ENCODE measurements at regions not wholly inside any gene's neighbourhood (a gene's known extent, or its start where the extent isn't known, plus 50 kb on each side); places are given as distances from the start of the nearest gene placed in this dataset.
"Not testable (repeated sequence)": the region's sequence is repeated elsewhere in the genome, so short reads cannot be mapped to it uniquely, and the experiment has no call there.

- peak; percentile 35 for DNase-seq
These were observed 233.6 kb upstream of the ASCC3 start for GRCh38 chr6:101114703-101115102.

GRCh38 chr6:101116337-101116736 lies 235.2 kb upstream of the ASCC3 start:
- DNase-seq = no peak

DNA sequence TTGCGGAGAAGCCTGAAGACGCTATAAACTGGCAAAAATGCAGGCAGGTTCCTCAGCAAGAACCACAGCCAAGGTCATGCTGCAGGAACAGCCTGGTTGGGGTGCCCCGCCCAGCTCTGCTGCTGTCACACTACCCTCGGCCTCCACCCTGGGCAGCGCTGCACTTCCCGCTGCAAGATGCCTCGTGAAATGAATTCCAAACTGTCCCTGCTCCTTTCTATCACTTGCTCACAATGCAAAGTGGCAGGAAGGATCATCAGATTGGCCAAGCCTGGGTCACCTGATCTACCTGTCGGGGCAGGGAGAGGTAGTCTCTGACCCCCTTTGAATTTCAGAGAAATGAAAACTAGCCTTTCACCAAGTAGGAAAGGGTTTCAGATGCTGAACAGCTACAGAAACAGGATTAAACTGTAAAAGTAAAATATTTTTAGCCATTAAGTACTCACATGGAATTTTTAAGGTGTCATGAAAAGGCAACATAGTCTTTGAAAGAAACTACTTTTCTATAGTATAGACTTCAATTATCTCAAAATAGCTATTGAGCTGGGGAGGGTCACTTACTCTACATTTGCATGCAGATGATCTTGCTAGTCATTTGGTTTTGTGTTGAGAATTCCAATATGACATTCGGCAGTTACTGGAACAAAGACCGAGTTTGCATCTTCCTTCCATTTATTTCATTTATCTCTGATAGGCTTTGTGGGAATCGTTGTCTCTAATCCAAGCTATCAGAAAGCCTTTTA lies 236.4 kb upstream of the ASCC3 start:
- DNase-seq = no peak

- no peak for DNase-seq
These were observed 236.9 kb upstream of the ASCC3 start for GRCh38 chr6:101118136-101118396.

GRCh38 chr6:101120747-101121146 lies 239.6 kb upstream of the ASCC3 start:
- DNase-seq = no peak

- DNase-seq = no peak
These were observed 244.3 kb upstream of the ASCC3 start for GRCh38 chr6:101125380-101125971.

DNA sequence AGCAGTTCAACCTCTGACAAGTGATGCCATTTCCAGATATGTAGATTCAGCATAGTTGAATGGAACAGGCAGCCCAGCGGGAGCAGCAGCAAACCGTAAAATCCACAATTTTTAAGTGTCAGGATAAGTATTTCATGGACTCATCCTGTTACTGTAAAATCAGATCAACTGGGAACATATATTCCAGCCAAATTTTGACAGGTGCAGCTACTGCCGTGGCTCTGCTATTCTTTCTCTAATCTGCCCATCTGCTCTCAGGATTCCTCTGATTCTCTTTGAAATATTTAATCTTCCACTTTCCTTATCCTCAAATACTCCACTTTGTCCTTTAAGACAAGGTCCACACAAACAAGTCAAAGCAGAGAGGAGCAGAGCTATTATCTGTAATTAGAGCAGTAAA lies 245.4 kb upstream of the ASCC3 start:
- no peak for DNase-seq

DNA sequence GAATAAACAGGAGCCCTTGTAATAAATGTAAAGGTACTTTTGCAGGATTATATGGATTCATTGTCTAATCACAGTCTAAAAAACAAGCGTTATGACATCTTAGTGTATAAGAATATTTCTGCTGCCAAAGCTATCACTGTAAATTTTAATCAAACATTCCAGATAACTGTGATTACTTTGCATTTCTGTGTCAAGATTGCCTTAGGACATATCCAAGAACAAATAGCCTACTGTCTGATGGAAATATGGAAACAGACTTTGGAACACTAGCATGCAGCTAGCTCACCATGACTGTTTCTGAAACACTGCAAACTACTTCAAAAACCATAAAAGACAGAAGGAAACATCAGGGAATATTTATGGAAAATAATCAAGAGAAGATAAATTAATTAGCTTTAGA lies 248.7 kb upstream of the ASCC3 start:
- no peak for DNase-seq

DNA sequence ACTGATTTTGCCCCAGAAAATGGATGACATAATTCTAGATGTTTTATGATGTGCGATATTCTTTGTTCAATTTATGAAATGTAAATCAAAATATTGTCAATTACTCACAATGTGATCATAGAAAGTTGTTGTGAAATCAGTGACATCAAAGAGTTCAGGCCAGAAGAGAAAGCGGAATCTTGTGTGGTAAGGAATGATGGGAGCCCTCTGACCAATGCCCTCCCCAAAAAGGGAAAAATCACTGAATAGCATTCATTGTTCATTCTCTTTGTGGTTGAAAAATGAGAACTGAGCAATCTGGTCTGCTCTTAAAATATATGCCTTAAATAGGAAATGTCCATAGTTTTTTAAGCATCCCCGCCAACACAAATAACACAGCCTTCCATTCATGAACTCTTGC lies 247.1 kb upstream of the GRIK2 start:
- DNase-seq = no peak

GRCh38 chr6:101150226-101150625 lies 243.3 kb upstream of the GRIK2 start:
- no peak for DNase-seq

DNA sequence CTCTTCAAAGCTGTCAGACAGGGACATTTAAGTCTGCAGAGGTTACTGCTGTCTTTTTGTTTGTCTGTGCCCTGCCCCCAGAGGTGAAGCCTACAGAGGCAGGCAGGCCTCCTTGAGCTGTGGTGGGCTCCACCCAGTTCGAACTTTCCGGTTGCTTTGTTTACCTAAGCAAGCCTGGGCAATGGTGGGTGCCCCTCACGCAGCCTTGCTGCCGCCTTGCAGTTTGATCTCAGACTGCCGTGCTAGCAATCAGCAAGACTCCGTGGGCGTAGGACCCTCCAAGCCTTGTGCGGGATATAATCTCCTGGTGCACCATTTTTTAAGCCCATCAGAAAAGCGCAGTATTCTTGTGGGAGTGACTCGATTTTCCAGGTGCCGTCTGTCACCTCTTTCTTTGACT lies 235.9 kb upstream of the GRIK2 start:
- not testable (repeated sequence) for DNase-seq

DNA sequence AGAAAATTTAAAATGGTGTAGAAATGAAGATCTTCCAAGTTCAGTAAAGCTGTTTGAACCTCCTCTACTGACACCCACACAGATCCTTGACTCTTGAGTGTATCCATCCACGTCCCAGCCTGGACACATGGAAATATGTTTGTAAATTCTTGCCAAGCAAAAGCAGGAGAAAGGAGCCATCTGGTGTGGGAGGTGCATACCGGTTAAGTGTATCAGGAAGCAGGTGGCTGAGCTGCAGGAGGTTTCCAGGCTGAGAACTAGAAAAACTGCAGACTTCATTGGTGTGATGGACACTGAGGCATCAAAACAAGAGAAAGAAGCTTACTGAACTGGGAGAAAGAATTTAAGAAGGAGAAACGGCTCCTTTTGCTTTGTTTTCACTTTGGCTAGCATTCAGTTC lies 229.9 kb upstream of the GRIK2 start:
- no peak for DNase-seq

DNA sequence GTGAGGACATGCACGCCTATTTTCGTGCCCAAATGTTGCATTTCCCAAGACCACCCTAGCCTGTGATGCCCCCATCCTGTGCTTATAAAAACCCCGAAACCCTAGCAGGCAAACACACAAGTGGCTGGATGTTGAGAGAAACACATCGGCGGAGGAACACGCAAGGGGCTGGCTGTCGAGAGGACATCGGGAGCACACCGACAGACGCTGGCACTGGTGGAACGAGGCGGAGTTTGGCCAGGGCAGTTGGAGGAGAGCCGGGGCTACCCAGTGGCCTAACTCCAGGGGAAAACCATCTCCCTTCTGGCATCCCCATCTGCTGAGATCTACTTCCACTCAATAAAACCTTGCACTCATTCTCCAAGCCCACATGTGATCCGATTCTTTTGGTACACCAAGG lies 225.9 kb upstream of the GRIK2 start:
- no peak for DNase-seq

DNA sequence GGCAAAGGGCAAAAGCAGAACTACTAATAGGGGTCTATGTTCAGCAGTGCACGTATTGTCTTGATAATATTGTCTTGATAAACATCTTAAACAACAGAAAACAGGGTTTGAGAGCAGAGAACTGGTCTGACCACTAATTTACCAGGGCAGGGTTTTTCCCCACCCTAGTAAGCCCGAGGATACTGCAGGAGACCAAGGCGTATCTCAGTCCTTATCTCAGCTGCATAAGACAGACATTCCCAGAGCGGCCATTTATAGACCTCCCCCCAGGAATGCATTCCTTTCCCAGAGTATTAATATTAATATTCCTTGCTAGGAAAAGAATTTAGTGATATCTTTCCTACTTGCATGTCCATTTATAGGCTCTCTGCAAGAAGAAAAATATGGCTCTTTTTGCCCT lies 222.5 kb upstream of the GRIK2 start:
- DNase-seq = not testable (repeated sequence)

DNA sequence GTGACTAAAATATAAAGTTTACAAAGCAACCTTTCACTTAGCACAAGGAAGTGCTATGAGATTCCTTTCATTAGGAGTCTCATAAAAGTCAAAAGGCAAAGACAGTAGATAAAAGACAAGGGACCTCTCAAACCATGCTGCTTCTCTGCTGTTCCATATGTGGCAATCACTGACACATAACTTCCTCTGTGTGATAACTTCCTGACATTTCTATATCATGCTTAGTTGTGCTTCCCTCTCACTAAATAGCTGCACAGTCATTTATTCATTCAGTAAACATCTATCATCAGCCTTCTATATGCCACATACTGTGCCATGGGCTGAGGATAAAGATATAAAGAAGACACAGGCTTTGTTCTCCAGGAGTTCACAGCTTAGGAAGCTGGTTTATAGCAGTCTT lies 214.8 kb upstream of the GRIK2 start:
- no peak for DNase-seq

GRCh38 chr6:101181006-101181405 lies 212.5 kb upstream of the GRIK2 start:
- DNase-seq = no peak

DNA sequence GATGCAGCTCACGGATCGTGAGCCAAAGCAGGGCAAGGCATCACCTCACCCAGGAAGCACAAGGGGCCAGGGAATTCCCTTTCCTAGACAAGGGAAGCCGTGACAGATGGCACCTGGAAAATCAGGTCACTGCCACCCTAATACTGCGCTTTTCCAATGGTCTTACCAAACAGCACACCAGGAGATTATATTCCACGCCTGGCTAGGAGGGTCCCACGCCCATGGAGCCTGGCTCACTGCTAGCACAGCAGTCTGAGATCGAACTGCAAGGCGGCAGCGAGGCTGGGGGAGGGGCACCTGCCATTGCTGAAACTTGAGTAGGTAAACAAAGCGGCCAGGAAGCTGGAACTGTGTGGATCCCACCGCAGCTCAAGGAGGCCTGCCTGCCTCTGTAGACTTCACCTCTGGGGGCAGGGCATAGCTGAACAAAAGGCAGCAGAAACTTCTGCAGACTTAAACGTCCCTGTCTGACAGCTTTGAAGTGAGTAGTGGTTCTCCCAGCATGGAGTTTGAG lies 205.2 kb upstream of the GRIK2 start:
- DNase-seq = not testable (repeated sequence)

- DNase-seq = no peak
These were observed 197.9 kb upstream of the GRIK2 start for GRCh38 chr6:101195588-101195987.

- DNase-seq = no peak
These were observed 194.1 kb upstream of the GRIK2 start for GRCh38 chr6:101199441-101199840.

GRCh38 chr6:101202867-101203374 lies 190.6 kb upstream of the GRIK2 start:
- DNase-seq = no peak

GRCh38 chr6:101203664-101204063 lies 189.8 kb upstream of the GRIK2 start:
- DNase-seq = no peak

DNA sequence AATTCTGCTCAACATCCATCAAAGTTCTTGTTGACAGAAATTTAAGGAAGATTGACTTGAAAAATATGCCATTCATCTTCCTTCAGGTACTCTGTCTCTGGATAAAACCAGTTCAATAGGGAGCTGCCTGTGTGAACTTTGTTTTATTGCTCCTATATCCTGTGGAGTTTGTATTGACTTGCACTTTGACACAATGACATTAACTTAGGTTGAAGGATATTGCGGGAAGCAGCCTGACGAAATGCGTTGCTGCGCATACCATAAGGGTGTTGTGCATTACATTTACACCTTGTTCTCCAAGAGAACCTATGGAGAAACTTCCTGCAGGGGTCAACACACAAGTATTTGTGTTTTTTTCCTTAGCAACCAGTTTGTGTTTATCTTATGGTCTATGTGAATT lies 185.4 kb upstream of the GRIK2 start:
- no peak for DNase-seq

DNA sequence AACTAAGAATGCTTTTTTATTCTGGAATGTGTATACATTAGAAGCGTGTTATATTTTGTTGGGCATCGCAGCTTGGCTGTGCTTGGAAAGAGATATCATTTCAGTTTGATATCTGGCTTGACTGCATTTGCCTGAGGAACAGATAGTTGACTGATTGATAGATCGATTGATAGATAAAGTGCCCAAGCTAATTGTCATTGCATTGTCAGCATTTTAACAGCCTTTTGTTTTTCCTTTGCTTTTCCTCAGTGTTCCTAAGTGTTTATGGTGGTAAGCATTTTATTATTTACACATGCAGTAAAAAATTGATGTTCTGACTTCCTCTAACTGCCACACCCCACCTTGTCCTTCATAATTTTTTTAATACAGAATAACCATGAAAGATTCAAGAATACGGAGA lies 180.9 kb upstream of the GRIK2 start:
- DNase-seq = no peak

DNA sequence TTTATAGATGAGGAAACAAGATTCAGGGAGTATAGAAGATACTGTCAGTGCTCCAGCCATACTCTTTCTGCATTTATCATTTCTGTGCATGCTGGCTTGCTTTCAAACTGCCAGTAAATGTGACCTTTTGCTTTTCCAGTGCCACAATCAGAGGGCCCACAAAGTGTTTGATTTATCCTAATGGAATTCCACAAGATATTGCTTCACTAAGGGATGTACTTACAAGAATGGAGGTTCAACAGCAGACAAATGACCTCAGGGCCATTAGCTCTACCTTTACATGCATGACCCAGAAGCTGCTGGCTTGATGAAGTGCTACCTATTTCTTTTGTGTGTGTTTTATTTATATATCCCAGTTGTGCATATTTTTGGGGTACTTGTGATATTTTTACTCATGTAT lies 171.5 kb upstream of the GRIK2 start:
- no peak for DNase-seq

DNA sequence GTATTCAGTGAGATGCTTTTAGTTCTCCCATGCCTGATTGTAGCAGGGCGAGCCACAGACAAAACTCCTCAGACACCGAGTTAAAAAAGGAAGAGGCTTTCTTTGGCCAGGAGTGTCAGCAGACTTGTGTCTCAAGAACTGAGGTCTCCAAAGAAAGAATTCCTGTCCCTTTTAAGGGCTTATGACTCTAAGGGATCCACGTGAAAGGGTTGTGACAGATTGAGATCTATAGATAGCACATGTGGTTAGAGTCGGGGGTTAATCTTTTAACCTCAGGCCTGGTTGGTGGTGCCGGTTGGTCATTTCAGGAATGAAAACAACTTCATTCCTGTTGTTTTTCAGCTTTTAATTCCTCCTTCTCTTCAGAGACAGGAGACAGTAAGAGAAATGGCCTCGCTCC lies 168.8 kb upstream of the GRIK2 start:
- DNase-seq = no peak
